SIG-M5 treated with dmso at 0.1 percent for 504 hours (cell line): ENCODE measurements at regions not wholly inside any gene's neighbourhood (a gene's known extent, or its start where the extent isn't known, plus 50 kb on each side); places are given as distances from the start of the nearest gene placed in this dataset.
"Not testable (repeated sequence)": the region's sequence is repeated elsewhere in the genome, so short reads cannot be mapped to it uniquely, and the experiment has no call there.

Experiments
- DNase-seq: peaks from one replicate; lab custom pipeline; 2025; ENCODE audit not compliant: unreplicated experiment; lab: John Stamatoyannopoulos, UW

DNA sequence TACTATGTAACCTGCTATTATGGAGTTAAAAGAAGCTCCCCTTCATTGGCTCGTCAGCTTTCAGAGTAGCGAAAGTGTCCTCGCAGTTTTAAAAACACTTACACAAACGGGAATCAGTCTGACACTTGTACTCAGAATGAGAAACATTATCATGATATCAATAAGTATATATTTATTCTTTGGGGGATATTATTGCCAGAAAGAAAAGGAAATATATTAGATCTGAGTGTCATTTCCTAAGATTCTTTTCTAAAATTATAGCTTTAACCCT, 584.5 kb downstream of the ZEB2 start:
- DNase-seq = no peak

- DNase-seq = no peak
Measured at GRCh38 chr2:143934626-143935481, 585.1 kb downstream of the ZEB2 start.

- DNase-seq = no peak
Measured at GRCh38 chr2:143933946-143934569, 585.9 kb downstream of the ZEB2 start.

GRCh38 chr2:143930891-143931290, 589.0 kb downstream of the ZEB2 start:
- no peak for DNase-seq

- no peak for DNase-seq
Measured at GRCh38 chr2:143928613-143929012, 591.3 kb downstream of the ZEB2 start.

- no peak for DNase-seq
Measured at GRCh38 chr2:143928184-143928583, 591.7 kb downstream of the ZEB2 start.

DNA sequence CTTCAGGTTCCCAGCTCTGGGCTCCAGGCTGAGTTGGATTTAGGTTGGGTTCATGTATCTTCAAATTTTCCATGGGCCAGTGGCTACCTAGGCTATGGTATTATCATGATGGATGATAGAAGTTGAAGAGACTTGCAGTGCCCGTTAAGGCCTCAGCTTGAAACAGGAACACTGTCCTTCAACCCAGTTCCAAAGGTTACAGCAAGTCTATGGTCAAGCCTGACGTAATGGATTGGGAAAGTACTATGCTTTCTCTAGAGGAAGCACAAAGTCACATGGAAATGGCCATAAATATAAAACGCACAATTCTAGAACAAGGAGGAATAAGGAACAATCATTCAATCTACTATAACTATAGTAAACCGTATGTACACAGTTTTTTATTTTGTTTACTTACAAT, 593.2 kb downstream of the ZEB2 start:
- no peak for DNase-seq

DNA sequence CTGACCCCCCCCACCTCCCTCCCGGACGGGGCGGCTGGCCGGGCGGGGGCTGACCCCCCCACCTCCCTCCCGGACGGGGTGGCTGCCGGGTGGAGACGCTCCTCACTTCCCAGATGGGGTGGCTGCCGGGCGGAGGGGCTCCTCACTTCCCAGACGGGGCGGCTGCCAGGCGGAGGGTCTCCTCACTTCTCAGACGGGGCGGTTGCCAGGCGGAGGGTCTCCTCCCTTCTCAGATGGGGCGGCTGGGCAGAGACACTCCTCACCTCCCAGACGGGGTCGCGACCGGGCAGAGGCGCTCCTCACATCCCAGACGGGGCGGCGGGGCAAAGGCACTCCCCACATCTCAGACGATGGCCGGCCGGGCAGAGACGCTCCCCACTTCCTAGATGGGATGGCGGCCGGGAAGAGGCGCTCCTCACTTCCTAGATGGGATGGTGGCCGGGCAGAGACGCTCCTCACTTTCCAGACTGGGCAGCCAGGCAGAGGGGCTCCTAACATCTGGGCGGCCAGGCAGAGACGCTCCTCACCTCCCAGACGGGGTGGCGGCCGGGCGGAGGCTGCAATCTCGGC, 597.6 kb downstream of the ZEB2 start:
- not testable (repeated sequence) for DNase-seq

GRCh38 chr2:143918465-143918989, 601.4 kb downstream of the ZEB2 start:
- DNase-seq = no peak

DNA sequence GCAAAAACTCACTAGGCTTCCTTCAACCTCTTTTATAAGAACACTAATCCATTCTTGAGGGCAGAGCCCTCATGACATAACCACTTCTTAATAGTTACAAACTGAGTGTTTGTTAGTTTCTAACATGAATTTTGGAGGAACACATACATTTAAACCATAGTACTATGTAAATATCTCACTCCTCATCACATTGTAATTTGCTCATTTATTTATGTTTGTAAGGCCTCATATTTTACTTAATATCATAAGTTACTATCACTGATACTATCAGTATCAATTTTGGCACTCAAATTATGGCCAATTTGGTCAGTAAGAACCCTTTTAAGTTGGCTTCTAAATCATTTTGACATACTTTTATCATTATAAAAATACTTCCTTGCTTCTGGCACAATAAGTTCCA, 603.1 kb downstream of the ZEB2 start:
- DNase-seq = no peak

DNA sequence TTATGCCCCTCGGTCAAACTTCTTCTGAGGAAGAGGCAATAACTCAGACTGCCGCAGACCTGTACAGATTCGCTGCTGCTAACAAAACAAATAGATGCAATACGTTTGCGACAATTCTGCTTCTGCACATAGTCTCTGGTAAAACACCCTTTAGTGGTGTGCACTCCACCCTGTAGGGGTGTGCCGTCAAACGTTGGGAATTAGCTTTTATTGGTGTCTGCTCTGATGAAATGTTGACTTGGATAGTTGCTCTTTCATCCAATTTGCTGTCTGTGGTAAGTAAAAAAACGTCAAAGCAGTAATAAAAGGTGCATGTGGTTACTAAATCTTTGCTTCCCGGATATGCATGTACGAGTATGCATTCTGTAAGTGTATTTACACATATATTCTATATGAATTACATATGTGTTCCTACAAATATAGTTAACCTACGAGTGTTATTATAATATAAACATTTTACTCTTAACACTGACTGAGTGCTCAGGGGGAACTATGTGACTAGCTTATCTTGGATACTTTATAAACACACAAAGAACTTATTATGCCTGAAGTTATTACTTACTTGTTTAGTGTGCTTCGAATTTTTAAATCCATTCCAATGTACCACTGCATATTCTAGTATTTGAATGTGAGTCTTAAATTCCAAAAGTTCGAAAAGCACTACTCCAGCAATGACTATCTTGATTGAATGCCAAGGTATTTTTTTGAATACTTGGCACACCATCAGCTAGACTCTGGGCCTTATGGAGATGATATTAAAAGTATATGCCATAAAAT, 610.2 kb downstream of the ZEB2 start:
- DNase-seq = no peak

- no peak for DNase-seq
Measured at GRCh38 chr2:143908843-143909242, 611.1 kb downstream of the ZEB2 start.

DNA sequence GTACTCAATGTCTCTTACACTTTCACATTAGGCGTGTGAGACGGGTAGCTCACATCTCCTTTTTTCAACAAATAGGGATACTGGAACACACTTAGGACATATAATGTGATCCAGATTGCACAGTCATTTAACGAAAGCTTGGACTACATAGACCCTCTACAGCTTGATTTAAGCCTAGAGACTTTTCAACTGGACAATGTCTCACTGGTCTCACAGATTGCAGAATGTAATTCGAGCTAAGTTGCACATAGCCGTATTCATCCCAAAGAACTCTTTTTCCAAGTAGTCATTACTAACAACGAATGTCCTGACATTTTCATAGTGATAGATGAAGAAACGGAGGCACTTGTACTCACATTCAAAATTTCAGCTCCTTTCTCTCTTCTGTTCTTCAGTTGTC, 612.1 kb downstream of the ZEB2 start:
- DNase-seq = no peak

DNA sequence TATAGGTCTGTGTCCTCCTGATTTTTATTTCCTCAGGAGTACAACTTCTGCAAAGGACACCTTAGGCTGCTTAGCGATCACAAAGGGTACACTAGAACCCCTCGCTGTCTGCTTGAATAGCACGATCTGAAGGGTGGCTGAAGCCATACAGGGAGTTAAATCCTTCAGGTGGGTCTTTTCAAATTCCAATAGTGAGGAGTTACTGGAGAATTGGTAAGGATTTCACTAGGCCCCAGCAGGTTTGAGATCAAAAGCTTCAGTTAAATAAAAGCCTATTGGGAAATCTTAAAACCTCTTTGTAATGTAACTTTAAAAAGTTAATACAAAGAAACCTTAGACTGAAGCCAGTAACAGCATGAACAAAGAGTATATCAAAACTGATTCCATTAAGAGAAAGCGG, 613.1 kb downstream of the ZEB2 start:
- no peak for DNase-seq

- DNase-seq = no peak
Measured at GRCh38 chr2:143905587-143905986, 614.3 kb downstream of the ZEB2 start.

GRCh38 chr2:143903172-143903856, 616.6 kb downstream of the ZEB2 start:
- DNase-seq = peak; percentile 32

DNA sequence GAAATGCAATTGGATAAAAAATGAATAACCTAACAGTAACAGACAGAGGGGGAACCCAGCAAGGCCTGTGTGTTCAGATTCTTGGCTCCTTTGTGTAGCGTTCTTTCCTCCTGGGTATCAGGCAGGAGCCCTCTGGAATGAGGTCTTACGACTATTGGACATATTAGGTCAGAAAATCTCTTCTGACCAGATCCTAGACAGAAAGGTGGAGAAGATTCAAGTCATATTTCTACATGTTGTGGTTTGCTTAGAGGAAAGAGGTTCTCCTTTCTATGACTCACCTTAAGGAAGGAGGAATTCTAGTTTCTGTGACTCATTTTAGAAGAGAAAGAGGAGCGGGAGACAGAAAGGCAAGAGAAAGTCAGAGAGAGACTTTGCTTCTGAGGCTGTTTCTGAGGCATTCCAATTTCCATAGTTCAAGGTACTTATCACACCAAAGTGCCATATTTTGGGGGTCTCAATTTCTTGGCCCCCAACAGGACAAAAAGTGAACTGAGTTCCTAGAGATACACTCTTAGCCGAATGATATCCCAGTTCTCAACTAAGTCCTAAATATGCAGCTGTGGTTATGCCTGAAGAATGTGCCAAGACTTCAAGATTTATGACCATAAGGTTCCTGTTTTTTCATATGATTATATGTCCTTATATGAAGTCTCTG, 618.6 kb downstream of the ZEB2 start:
- DNase-seq = peak; percentile 12

DNA sequence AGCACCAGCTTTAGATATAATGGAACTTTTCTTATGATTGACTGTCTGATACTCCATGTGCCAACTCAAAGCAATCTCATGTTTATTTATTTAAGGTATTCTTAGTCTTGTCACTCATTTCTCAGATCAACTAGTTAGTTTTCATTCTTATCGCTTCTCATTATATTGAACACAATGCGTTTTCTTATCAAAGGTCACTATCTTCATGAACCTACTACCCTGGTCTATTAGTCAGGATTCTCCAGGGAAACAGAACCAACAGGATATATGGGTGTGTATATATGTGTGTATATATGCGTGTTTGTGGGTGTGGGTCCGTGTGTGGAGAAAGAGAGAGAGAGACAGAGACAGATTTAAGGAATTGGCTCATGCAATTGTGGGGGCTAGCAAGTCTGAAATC, 619.9 kb downstream of the ZEB2 start:
- DNase-seq = no peak

- no peak for DNase-seq
Measured at GRCh38 chr2:143893371-143893770, 626.5 kb downstream of the ZEB2 start.

GRCh38 chr2:143891879-143892308, 628.0 kb downstream of the ZEB2 start:
- DNase-seq = no peak
